HEK293 (cell line): ENCODE measurements at regions not wholly inside any gene's neighbourhood (a gene's known extent, or its start where the extent isn't known, plus 50 kb on each side); places are given as distances from the start of the nearest gene placed in this dataset.

Source experiments
- BCL11A ChIP-seq: fragments of 450-650 bp; formaldehyde crosslinking; IDR thresholded peaks from 2 replicates; pipeline ENCODE4 v1.5.1; 2016; ENCODE audit warnings: low read depth, missing biosample characterization, missing genetic modification characterization
- CTCF ChIP-seq: fragments of 450-650 bp; formaldehyde crosslinking; IDR thresholded peaks from 2 replicates; pipeline ENCODE4 v1.5.1; 2016; ENCODE audit warnings: missing biosample characterization, missing genetic modification characterization
- PRDM4 ChIP-seq: fragments of 450-650 bp; formaldehyde crosslinking; IDR thresholded peaks from 2 replicates; pipeline ENCODE4 v1.5.1; 2017; ENCODE audit warnings: missing biosample characterization, missing genetic modification characterization
- RBAK ChIP-seq: fragments of 450-650 bp; formaldehyde crosslinking; IDR thresholded peaks from 2 replicates; pipeline ENCODE4 v1.5.1; 2016; ENCODE audit warnings: missing biosample characterization, missing genetic modification characterization
- SETDB1 ChIP-seq: IDR thresholded peaks from one replicate; pipeline ENCODE4 v1.6.1; 2017; ENCODE audit warnings: mild to moderate bottlenecking, low read length, moderate library complexity, mixed read lengths; ENCODE audit not compliant: insufficient read length
- TCF7L2 ChIP-seq: IDR thresholded peaks from 2 replicates; pipeline ENCODE4 v1.6.1; 2011; ENCODE audit warnings: low read depth, mild to moderate bottlenecking, inconsistent platforms, low read length, moderate library complexity, borderline replicate concordance
- ZEB2 ChIP-seq: fragments of 450-650 bp; formaldehyde crosslinking; IDR thresholded peaks from 2 replicates; pipeline ENCODE4 v1.5.1; 2016; ENCODE audit warnings: missing biosample characterization, missing genetic modification characterization
- ZNF274 ChIP-seq, 2 experiments: fragments of 200-500 bp in 1 of 2; fragments of 450-650 bp in 1 of 2; sonication (Bioruptor generic) in 1 of 2; formaldehyde crosslinking in 1 of 2; IDR thresholded peaks; 2 replicates each; pipeline versions ENCODE4 v1.5.1 to v1.6.1; 2014 to 2016; ENCODE audit warnings: borderline replicate concordance in 1 of 2, inconsistent platforms in 1 of 2, low read length in 1 of 2, missing biosample characterization in 1 of 2, missing genetic modification characterization in 1 of 2
- ZNF514 ChIP-seq: fragments of 450-650 bp; formaldehyde crosslinking; IDR thresholded peaks from 2 replicates; pipeline ENCODE4 v1.5.1; 2016; ENCODE audit warnings: missing biosample characterization, missing genetic modification characterization
- TF ChIP-seq, protein P1 (sequence below): fragments of 450-650 bp; IDR thresholded peaks from 2 replicates; pipeline ENCODE4 v1.5.1; 2018; ENCODE audit warnings: missing biosample characterization, mild to moderate bottlenecking, missing genetic modification characterization
- TF ChIP-seq, protein P2 (sequence below): fragments of 450-650 bp; formaldehyde crosslinking; IDR thresholded peaks from 2 replicates; pipeline ENCODE4 v1.5.1; 2016; ENCODE audit warnings: missing biosample characterization, missing genetic modification characterization, low read depth
- TF ChIP-seq, protein P3 (sequence below): fragments of 450-650 bp; formaldehyde crosslinking; IDR thresholded peaks from 2 replicates; pipeline ENCODE4 v1.5.1; 2016; ENCODE audit warnings: missing biosample characterization, missing genetic modification characterization, borderline replicate concordance
- TF ChIP-seq, protein P4 (sequence below): fragments of 450-650 bp; formaldehyde crosslinking; IDR thresholded peaks from 2 replicates; pipeline ENCODE4 v1.5.1; 2016; ENCODE audit warnings: missing biosample characterization, missing genetic modification characterization

GRCh38 chr13:62767473-62767872 lies 1351.8 kb upstream of the PCDH20 start:
- TF ChIP-seq TCF7L2 (no peak), CTCF (tag by site-specific recombination) (no peak), ZEB2 (tag by site-specific recombination) (no peak), SETDB1 (no peak), ZNF274 (IDR thresholded peaks at IDR 0.05; ENCODE audit: low read length) (no peak), ZNF274 (tag by site-specific recombination; IDR thresholded peaks at IDR 0.05; ENCODE audit: borderline replicate concordance) (no peak), ZNF514 (tag by site-specific recombination) (no peak), PRDM4 (tag by site-specific recombination) (no peak), RBAK (no peak), BCL11A (tag by site-specific recombination) (no peak)
- TF ChIP-seq, protein P1, sequence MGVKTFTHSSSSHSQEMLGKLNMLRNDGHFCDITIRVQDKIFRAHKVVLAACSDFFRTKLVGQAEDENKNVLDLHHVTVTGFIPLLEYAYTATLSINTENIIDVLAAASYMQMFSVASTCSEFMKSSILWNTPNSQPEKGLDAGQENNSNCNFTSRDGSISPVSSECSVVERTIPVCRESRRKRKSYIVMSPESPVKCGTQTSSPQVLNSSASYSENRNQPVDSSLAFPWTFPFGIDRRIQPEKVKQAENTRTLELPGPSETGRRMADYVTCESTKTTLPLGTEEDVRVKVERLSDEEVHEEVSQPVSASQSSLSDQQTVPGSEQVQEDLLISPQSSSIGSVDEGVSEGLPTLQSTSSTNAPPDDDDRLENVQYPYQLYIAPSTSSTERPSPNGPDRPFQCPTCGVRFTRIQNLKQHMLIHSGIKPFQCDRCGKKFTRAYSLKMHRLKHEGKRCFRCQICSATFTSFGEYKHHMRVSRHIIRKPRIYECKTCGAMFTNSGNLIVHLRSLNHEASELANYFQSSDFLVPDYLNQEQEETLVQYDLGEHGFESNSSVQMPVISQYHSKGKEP = no peak
- TF ChIP-seq, protein P2, sequence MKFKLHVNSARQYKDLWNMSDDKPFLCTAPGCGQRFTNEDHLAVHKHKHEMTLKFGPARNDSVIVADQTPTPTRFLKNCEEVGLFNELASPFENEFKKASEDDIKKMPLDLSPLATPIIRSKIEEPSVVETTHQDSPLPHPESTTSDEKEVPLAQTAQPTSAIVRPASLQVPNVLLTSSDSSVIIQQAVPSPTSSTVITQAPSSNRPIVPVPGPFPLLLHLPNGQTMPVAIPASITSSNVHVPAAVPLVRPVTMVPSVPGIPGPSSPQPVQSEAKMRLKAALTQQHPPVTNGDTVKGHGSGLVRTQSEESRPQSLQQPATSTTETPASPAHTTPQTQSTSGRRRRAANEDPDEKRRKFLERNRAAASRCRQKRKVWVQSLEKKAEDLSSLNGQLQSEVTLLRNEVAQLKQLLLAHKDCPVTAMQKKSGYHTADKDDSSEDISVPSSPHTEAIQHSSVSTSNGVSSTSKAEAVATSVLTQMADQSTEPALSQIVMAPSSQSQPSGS (tag by site-specific recombination) = no peak
- TF ChIP-seq, protein P3, sequence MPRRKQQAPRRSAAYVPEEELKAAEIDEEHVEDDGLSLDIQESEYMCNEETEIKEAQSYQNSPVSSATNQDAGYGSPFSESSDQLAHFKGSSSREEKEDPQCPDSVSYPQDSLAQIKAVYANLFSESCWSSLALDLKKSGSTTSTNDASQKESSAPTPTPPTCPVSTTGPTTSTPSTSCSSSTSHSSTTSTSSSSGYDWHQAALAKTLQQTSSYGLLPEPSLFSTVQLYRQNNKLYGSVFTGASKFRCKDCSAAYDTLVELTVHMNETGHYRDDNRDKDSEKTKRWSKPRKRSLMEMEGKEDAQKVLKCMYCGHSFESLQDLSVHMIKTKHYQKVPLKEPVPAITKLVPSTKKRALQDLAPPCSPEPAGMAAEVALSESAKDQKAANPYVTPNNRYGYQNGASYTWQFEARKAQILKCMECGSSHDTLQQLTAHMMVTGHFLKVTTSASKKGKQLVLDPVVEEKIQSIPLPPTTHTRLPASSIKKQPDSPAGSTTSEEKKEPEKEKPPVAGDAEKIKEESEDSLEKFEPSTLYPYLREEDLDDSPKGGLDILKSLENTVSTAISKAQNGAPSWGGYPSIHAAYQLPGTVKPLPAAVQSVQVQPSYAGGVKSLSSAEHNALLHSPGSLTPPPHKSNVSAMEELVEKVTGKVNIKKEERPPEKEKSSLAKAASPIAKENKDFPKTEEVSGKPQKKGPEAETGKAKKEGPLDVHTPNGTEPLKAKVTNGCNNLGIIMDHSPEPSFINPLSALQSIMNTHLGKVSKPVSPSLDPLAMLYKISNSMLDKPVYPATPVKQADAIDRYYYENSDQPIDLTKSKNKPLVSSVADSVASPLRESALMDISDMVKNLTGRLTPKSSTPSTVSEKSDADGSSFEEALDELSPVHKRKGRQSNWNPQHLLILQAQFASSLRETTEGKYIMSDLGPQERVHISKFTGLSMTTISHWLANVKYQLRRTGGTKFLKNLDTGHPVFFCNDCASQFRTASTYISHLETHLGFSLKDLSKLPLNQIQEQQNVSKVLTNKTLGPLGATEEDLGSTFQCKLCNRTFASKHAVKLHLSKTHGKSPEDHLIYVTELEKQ (tag by site-specific recombination) = no peak
- TF ChIP-seq, protein P4, sequence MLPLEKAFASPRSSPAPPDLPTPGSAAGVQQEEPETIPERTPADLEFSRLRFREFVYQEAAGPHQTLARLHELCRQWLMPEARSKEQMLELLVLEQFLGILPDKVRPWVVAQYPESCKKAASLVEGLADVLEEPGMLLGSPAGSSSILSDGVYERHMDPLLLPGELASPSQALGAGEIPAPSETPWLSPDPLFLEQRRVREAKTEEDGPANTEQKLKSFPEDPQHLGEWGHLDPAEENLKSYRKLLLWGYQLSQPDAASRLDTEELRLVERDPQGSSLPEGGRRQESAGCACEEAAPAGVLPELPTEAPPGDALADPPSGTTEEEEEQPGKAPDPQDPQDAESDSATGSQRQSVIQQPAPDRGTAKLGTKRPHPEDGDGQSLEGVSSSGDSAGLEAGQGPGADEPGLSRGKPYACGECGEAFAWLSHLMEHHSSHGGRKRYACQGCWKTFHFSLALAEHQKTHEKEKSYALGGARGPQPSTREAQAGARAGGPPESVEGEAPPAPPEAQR (tag by site-specific recombination) = no peak
